Neural progenitor cell (in vitro differentiated cells): ENCODE measurements at regions not wholly inside any gene's neighbourhood (a gene's known extent, or its start where the extent isn't known, plus 50 kb on each side); places are given as distances from the start of the nearest gene placed in this dataset.
A peak's percentile ranks its signal among the peaks of the same experiment; 100 is the strongest.

Source experiments
- DNase-seq: peaks from one replicate; pipeline ENCODE4 v3.0.0-alpha.2; 2016; ENCODE audit warnings: low spot score
- H2AFZ ChIP-seq: fragments of 200-600 bp; sonication (generic); replicated peaks from 2 replicates; pipeline ENCODE4 v1.6.1; 2016; ENCODE audit warnings: antibody characterized with exemption
- H3F3A ChIP-seq: fragments of 200-600 bp; sonication (generic); 2 replicates; pipeline ENCODE4 v1.6.1; 2016; ENCODE audit warnings: antibody characterized with exemption, low read depth
- H3K27ac ChIP-seq: fragments of 200-600 bp; sonication (generic); 2 replicates; pipeline ENCODE4 v1.5.1; 2016; ENCODE audit warnings: mild to moderate bottlenecking
- H3K27me3 ChIP-seq: fragments of 200-600 bp; sonication (generic); 2 replicates; pipeline ENCODE4 v1.6.1; 2016; ENCODE audit warnings: mild to moderate bottlenecking, moderate library complexity
- H3K36me3 ChIP-seq: fragments of 200-600 bp; sonication (generic); 2 replicates; pipeline ENCODE4 v1.5.1; 2016
- H3K4me1 ChIP-seq: fragments of 200-600 bp; sonication (generic); 2 replicates; pipeline ENCODE4 v1.6.1; 2016; ENCODE audit warnings: mixed run types
- H3K4me2 ChIP-seq: fragments of 200-600 bp; sonication (generic); 2 replicates; pipeline ENCODE4 v1.6.1; 2016
- H3K4me3 ChIP-seq: fragments of 200-600 bp; sonication (generic); 2 replicates; pipeline ENCODE4 v1.5.1; 2016
- H3K79me2 ChIP-seq: fragments of 200-600 bp; sonication (generic); 2 replicates; pipeline ENCODE4 v1.6.1; 2016; ENCODE audit warnings: low read depth
- H3K9ac ChIP-seq: fragments of 200-600 bp; sonication (generic); 2 replicates; pipeline ENCODE4 v1.6.1; 2016
- H3K9me3 ChIP-seq: fragments of 200-600 bp; sonication (generic); 2 replicates; pipeline ENCODE4 v1.5.1; 2016; ENCODE audit warnings: low read depth
- H4K20me1 ChIP-seq: fragments of 200-600 bp; sonication (generic); 2 replicates; pipeline ENCODE4 v1.6.1; 2016; ENCODE audit warnings: low read depth
- H3K27ac Mint-ChIP-seq: 3 replicates; pipeline ENCODE4 v1.8.0; 2021; ENCODE audit warnings: mixed read lengths
- H3K27me3 Mint-ChIP-seq: 2 replicates; pipeline ENCODE4 v1.8.0; 2022; ENCODE audit warnings: low read depth, mild to moderate bottlenecking, inconsistent platforms, moderate library complexity, mixed read lengths; ENCODE audit not compliant: insufficient read depth
- H3K36me3 Mint-ChIP-seq: 3 replicates; pipeline ENCODE4 v1.8.0; 2021; ENCODE audit warnings: mixed read lengths
- H3K4me1 Mint-ChIP-seq: 3 replicates; pipeline ENCODE4 v1.8.0; 2021; ENCODE audit warnings: mixed read lengths
- H3K4me3 Mint-ChIP-seq: 3 replicates; pipeline ENCODE4 v1.8.0; 2021; ENCODE audit warnings: mild to moderate bottlenecking, moderate library complexity, mixed read lengths
- H3K9me3 Mint-ChIP-seq: 3 replicates; pipeline ENCODE4 v1.8.0; 2020; ENCODE audit warnings: mixed read lengths
- EZH2 ChIP-seq: fragments of 200-600 bp; sonication (generic); IDR thresholded peaks from 2 replicates; pipeline ENCODE4 v1.6.1; 2017; ENCODE audit warnings: antibody characterized with exemption, mild to moderate bottlenecking, moderate library complexity
- EZH2phosphoT487 ChIP-seq: fragments of 200-600 bp; sonication (generic); IDR thresholded peaks from 2 replicates; pipeline ENCODE4 v1.6.1; 2017; ENCODE audit warnings: antibody characterized with exemption
- TF ChIP-seq, protein P1 (sequence below): fragments of 200-600 bp; sonication (generic); IDR thresholded peaks from 2 replicates; pipeline ENCODE4 v1.5.1; 2017; ENCODE audit warnings: antibody characterized with exemption, mild to moderate bottlenecking

DNA sequence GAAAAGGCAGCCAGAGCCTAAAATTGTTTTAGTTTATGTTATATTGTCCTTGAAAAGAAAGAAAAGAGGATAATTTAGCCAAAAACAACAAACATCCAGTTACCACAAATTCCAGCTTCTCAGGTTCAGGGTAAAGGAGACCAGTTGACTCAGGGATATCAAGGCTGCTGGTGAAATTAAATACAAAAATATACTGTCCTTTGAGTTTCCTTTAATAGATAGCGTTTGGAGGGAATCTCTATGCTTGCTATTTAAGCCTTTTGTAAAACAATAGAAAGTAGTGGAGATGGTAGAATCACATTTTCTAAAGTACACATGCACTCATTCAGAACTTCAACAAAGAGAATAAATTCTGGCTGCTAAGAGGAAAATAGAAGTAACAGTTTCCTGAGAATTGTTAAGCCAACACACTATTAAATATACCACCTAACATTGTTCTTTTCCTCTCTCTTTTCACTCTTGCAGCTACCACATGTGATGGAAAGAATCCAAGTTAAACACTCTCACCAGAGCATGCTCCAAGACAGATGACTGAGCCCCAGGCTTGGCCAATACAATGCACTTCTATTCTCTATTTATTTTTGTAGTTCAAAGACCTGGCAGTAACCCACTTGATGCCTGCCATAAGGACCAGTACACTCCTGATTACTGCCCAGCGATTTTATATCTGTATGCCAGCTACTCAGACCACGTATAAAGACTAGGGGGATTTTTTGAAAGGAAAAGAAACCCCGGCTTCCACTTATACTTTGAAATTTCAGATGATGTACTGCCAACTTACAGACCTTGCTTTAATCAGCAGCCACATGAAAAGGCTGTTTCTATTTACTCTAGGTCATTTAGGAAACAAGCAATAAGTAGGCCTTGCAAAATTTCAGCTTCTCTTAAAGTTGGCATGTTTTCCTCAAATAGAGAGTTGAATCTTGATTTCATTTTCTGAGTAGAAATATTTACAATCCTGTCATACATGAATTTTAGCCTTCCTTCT, 756.9 kb downstream of the FAT4 start:
- H3K9ac ChIP-seq: no peak overlapping the region
- H3K9me3 ChIP-seq: no peaks in the 10 kb centered on the region
- no peaks in the 10 kb centered on the region for H3F3A ChIP-seq
- H3K27ac Mint-ChIP-seq: peak overlapping the region; percentile 21
- H3K4me1 Mint-ChIP-seq: peaks cover 7% of the 10 kb centered on the region
- no peaks in the 10 kb centered on the region for H3K4me1 ChIP-seq
- no peaks in the 10 kb centered on the region for H3K79me2 ChIP-seq
- DNase-seq: no peak
- no peaks in the 10 kb centered on the region for H3K9me3 Mint-ChIP-seq
- H3K27me3 Mint-ChIP-seq: peaks cover 3% of the 10 kb centered on the region
- H4K20me1 ChIP-seq: no peaks in the 10 kb centered on the region
- no peak for TF ChIP-seq EZH2
- TF ChIP-seq, protein P1, sequence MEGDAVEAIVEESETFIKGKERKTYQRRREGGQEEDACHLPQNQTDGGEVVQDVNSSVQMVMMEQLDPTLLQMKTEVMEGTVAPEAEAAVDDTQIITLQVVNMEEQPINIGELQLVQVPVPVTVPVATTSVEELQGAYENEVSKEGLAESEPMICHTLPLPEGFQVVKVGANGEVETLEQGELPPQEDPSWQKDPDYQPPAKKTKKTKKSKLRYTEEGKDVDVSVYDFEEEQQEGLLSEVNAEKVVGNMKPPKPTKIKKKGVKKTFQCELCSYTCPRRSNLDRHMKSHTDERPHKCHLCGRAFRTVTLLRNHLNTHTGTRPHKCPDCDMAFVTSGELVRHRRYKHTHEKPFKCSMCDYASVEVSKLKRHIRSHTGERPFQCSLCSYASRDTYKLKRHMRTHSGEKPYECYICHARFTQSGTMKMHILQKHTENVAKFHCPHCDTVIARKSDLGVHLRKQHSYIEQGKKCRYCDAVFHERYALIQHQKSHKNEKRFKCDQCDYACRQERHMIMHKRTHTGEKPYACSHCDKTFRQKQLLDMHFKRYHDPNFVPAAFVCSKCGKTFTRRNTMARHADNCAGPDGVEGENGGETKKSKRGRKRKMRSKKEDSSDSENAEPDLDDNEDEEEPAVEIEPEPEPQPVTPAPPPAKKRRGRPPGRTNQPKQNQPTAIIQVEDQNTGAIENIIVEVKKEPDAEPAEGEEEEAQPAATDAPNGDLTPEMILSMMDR: no peak
- TF ChIP-seq EZH2phosphoT487: no peak
- H3K4me3 ChIP-seq: no peak overlapping the region
- no peak overlapping the region for H3K27ac ChIP-seq
- H3K27me3 ChIP-seq: no peaks in the 10 kb centered on the region
- peak overlapping the region; percentile 30 for H2AFZ ChIP-seq
- H3K4me3 Mint-ChIP-seq: no peak overlapping the region
- no peaks in the 10 kb centered on the region for H3K36me3 ChIP-seq
- no peak overlapping the region for H3K4me2 ChIP-seq
- no peaks in the 10 kb centered on the region for H3K36me3 Mint-ChIP-seq

GRCh38 chr4:126081336-126081735, 766.6 kb downstream of the FAT4 start:
- TF ChIP-seq EZH2 (no peak), EZH2phosphoT487 (no peak)
- TF ChIP-seq, protein P1: no peak
- Mint-ChIP-seq H3K36me3 (no peaks in the 10 kb centered on the region), H3K4me3 (no peak overlapping the region), H3K4me1 (no peaks in the 10 kb centered on the region), H3K27me3 (no peaks in the 10 kb centered on the region), H3K9me3 (no peaks in the 10 kb centered on the region), H3K27ac (no peak overlapping the region)
- no peak for DNase-seq
- Histone ChIP-seq H3K4me2 (no peak overlapping the region), H3K79me2 (no peaks in the 10 kb centered on the region), H3K36me3 (no peaks in the 10 kb centered on the region), H2AFZ (no peak overlapping the region), H3K4me1 (no peaks in the 10 kb centered on the region), H3K9me3 (no peaks in the 10 kb centered on the region), H3K9ac (no peak overlapping the region), H4K20me1 (no peaks in the 10 kb centered on the region), H3K27ac (no peak overlapping the region), H3K4me3 (no peak overlapping the region), H3K27me3 (no peaks in the 10 kb centered on the region), H3F3A (no peaks in the 10 kb centered on the region)

GRCh38 chr4:126086041-126086440, 771.3 kb downstream of the FAT4 start:
- Mint-ChIP-seq H3K4me1 (no peaks in the 10 kb centered on the region), H3K4me3 (no peak overlapping the region), H3K9me3 (no peaks in the 10 kb centered on the region), H3K27ac (no peak overlapping the region), H3K36me3 (no peaks in the 10 kb centered on the region), H3K27me3 (no peaks in the 10 kb centered on the region)
- Histone ChIP-seq H3K27me3 (no peaks in the 10 kb centered on the region), H3K4me2 (no peak overlapping the region), H3F3A (no peaks in the 10 kb centered on the region), H3K36me3 (no peaks in the 10 kb centered on the region), H3K79me2 (no peaks in the 10 kb centered on the region), H4K20me1 (no peaks in the 10 kb centered on the region), H3K4me1 (no peaks in the 10 kb centered on the region), H2AFZ (no peak overlapping the region), H3K4me3 (no peak overlapping the region), H3K27ac (no peak overlapping the region), H3K9ac (no peak overlapping the region), H3K9me3 (no peaks in the 10 kb centered on the region)
- DNase-seq: no peak
- TF ChIP-seq EZH2phosphoT487: no peak
- TF ChIP-seq EZH2: no peak
- TF ChIP-seq, protein P1: no peak
